COR-L47 (cell line): ENCODE measurements at regions not wholly inside any gene's neighbourhood (a gene's known extent, or its start where the extent isn't known, plus 50 kb on each side); places are given as distances from the start of the nearest gene placed in this dataset.

Experiments
- DNase-seq: peaks from one replicate; lab custom pipeline; 2025; lab: John Stamatoyannopoulos, UW

GRCh38 chr7:53518319-53518718 is 482.9 kb downstream of the POM121L12 start:
- no peak for DNase-seq

GRCh38 chr7:53520841-53521240 is 485.4 kb downstream of the POM121L12 start:
- no peak for DNase-seq

DNA sequence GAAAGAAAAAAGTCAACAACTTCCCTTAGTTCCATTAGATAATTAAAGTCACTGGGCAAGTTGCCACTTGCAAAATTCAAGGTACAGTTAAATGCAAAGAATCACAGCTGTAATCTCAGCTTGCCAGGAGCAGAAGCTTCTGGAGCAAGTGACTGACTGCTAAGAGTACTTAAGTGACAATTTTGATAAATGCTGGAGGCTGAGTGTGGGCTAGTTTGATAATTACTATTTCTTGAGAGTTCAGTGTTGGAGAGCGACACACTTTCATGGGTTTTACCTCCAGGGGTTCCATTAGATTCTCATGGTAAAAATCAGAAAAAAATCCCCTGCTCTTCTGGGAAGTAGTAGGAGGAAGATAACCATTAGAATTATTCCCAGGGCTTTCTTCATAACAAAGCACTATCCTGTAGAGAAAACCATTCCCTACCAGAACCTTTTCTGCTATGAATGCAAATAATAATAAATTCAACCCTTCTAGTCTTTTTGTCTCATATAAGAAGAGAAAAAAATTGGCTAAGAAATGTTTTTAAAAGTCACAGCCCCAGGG is 486.3 kb downstream of the POM121L12 start:
- peak; percentile 16 for DNase-seq

- no peak for DNase-seq
Observed at GRCh38 chr7:53539558-53539957, 504.1 kb downstream of the POM121L12 start.

GRCh38 chr7:53541475-53541874 is 506.0 kb downstream of the POM121L12 start:
- no peak for DNase-seq

GRCh38 chr7:53542157-53542556 is 506.7 kb downstream of the POM121L12 start:
- no peak for DNase-seq
